Thoracic aorta (tissue), 2 donors: ENCODE measurements at regions not wholly inside any gene's neighbourhood (a gene's known extent, or its start where the extent isn't known, plus 50 kb on each side); places are given as distances from the start of the nearest gene placed in this dataset.
"Not testable (repeated sequence)": the region's sequence is repeated elsewhere in the genome, so short reads cannot be mapped to it uniquely, and the experiment has no call there.

Source experiments
- ATAC-seq: fragments of 150-250 bp; one replicate; pipeline ENCODE4 v1.8.0; 2017; ENCODE audit warnings: low read depth; ENCODE audit not compliant: insufficient number of reproducible peaks, low FRiP score
- DNase-seq: peaks from one replicate; pipeline ENCODE4 v3.0.0-alpha.2; 2020; ENCODE audit warnings: low spot score
- H3K27ac ChIP-seq, 2 donors: fragments of 200-600 bp; sonication (generic); 1 replicate in 1 of 2; 2 replicates in 1 of 2; pipeline ENCODE4 v1.5.1; 2016; ENCODE audit warnings: mild to moderate bottlenecking in 2 of 2, moderate library complexity in 2 of 2
- H3K27me3 ChIP-seq: fragments of 200-600 bp; sonication (generic); replicated peaks from 2 replicates; pipeline ENCODE4 v1.6.0; 2016; ENCODE audit warnings: mild to moderate bottlenecking; ENCODE audit not compliant: insufficient read depth
- H3K36me3 ChIP-seq: fragments of 200-600 bp; sonication (generic); one replicate; pipeline ENCODE4 v1.5.1; 2016
- H3K4me1 ChIP-seq, 2 donors: fragments of 200-600 bp; sonication (generic); 1 replicate in 1 of 2; 2 replicates in 1 of 2; pipeline versions ENCODE4 v1.5.1 to v1.6.0; 2016; ENCODE audit warnings: low read depth in 2 of 2, mild to moderate bottlenecking in 1 of 2; ENCODE audit not compliant: control insufficient read depth in 1 of 2
- H3K4me3 ChIP-seq: fragments of 200-600 bp; sonication (generic); 2 replicates; pipeline ENCODE4 v1.5.1; 2016; ENCODE audit warnings: mild to moderate bottlenecking
- H3K9me3 ChIP-seq: fragments of 200-600 bp; sonication (generic); 2 replicates; pipeline ENCODE4 v1.5.1; 2016
- TF ChIP-seq, protein P1 (sequence below): fragments of 200-600 bp; sonication (generic); IDR thresholded peaks from one replicate; pipeline ENCODE4 v1.5.1; 2019; ENCODE audit warnings: antibody characterized with exemption

- TF ChIP-seq, protein P1, sequence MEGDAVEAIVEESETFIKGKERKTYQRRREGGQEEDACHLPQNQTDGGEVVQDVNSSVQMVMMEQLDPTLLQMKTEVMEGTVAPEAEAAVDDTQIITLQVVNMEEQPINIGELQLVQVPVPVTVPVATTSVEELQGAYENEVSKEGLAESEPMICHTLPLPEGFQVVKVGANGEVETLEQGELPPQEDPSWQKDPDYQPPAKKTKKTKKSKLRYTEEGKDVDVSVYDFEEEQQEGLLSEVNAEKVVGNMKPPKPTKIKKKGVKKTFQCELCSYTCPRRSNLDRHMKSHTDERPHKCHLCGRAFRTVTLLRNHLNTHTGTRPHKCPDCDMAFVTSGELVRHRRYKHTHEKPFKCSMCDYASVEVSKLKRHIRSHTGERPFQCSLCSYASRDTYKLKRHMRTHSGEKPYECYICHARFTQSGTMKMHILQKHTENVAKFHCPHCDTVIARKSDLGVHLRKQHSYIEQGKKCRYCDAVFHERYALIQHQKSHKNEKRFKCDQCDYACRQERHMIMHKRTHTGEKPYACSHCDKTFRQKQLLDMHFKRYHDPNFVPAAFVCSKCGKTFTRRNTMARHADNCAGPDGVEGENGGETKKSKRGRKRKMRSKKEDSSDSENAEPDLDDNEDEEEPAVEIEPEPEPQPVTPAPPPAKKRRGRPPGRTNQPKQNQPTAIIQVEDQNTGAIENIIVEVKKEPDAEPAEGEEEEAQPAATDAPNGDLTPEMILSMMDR, result no peak
- ATAC-seq (no peak), DNase-seq (no peak)
- Histone ChIP-seq H3K4me1 (no peaks in the 10 kb centered on the region), H3K4me3 (no peak overlapping the region), H3K27me3 (no peaks in the 10 kb centered on the region), H3K9me3 (no peaks in the 10 kb centered on the region), H3K36me3 (no peaks in the 10 kb centered on the region), H3K27ac (no peak overlapping the region)
Measured at GRCh38 chr3:78256123-78256522, 1216.2 kb downstream of the ROBO2 start.

GRCh38 chr3:78257951-78258530 lies 1218.1 kb downstream of the ROBO2 start:
- Histone ChIP-seq H3K27ac (no peak overlapping the region), H3K4me3 (no peak overlapping the region), H3K36me3 (no peaks in the 10 kb centered on the region), H3K9me3 (no peaks in the 10 kb centered on the region), H3K4me1 (no peaks in the 10 kb centered on the region), H3K27me3 (no peaks in the 10 kb centered on the region)
- DNase-seq (no peak), ATAC-seq (no peak)
- TF ChIP-seq, protein P1, result no peak

DNA sequence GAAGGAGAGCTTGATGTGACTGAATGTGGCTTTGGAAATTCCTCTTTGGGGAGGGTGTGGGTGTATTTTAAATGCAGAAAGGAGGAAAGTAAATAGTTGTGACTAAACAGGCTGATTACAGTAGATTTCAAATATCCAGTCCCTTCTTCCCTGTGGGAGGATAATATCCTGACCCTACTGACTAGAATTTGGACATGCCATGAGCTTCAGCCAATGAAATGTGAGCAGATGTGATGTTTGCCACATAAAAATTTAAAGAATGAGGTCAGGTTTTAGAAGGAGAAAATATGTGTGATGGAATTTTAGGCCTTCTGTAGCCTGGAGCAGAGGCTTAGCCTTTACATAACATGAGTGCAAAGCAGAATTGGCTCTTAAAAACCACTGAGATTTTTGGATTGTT lies 1218.9 kb downstream of the ROBO2 start:
- H3K27ac ChIP-seq, result no peak overlapping the region
- H3K9me3 ChIP-seq, result no peaks in the 10 kb centered on the region
- no peaks in the 10 kb centered on the region for H3K4me1 ChIP-seq
- no peaks in the 10 kb centered on the region for H3K27me3 ChIP-seq
- TF ChIP-seq, protein P1, result no peak
- no peak for DNase-seq
- no peak overlapping the region for H3K4me3 ChIP-seq
- ATAC-seq, result no peak
- H3K36me3 ChIP-seq, result no peaks in the 10 kb centered on the region

GRCh38 chr3:78260388-78260787 lies 1220.5 kb downstream of the ROBO2 start:
- ATAC-seq, result no peak
- TF ChIP-seq, protein P1, result no peak
- DNase-seq, result no peak
- Histone ChIP-seq H3K9me3 (no peaks in the 10 kb centered on the region), H3K36me3 (no peaks in the 10 kb centered on the region), H3K27me3 (no peaks in the 10 kb centered on the region), H3K4me1 (no peaks in the 10 kb centered on the region), H3K27ac (no peak overlapping the region), H3K4me3 (no peak overlapping the region)

- not testable (repeated sequence) for H3K27ac ChIP-seq, H3K27me3 ChIP-seq, H3K36me3 ChIP-seq, H3K4me1 ChIP-seq, H3K9me3 ChIP-seq, DNase-seq, H3K4me3 ChIP-seq, ATAC-seq
Measured at GRCh38 chr3:78266550-78266949, 1226.7 kb downstream of the ROBO2 start.

DNA sequence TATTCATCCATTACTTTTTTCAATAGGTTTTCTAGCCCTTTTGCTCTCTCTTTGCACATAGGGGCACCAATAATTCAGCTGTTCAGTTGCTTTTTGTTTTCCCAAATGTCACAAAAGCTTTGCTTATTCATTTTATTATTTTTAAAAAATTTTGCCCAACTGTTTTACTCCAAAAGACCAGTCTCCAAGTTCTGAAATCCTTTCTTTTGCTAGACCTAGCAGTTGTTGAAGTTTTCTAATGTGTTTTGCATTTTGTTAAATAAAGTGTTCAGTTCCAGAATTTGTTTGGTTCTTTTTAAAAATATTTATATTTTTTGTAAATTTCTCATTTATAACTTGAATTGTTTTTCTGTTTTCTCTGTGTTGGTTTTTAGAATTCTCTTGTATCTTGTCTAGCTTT lies 1227.3 kb downstream of the ROBO2 start:
- TF ChIP-seq, protein P1, result no peak

More for the DNA sequence above, 1227.3 kb downstream of the ROBO2 start:
- Histone ChIP-seq H3K27ac (no peak overlapping the region), H3K36me3 (no peaks in the 10 kb centered on the region), H3K4me3 (no peak overlapping the region), H3K27me3 (no peaks in the 10 kb centered on the region), H3K9me3 (peaks cover 5% of the 10 kb centered on the region), H3K4me1 (no peaks in the 10 kb centered on the region)
- ATAC-seq (no peak), DNase-seq (no peak)
